ENCODE measurements at regions not wholly inside any gene's neighbourhood (a gene's known extent, or its start where the extent isn't known, plus 50 kb on each side); places are given as distances from the start of the nearest gene placed in this dataset.
"Not testable (repeated sequence)": the region's sequence is repeated elsewhere in the genome, so short reads cannot be mapped to it uniquely, and the experiment has no call there.

DNA sequence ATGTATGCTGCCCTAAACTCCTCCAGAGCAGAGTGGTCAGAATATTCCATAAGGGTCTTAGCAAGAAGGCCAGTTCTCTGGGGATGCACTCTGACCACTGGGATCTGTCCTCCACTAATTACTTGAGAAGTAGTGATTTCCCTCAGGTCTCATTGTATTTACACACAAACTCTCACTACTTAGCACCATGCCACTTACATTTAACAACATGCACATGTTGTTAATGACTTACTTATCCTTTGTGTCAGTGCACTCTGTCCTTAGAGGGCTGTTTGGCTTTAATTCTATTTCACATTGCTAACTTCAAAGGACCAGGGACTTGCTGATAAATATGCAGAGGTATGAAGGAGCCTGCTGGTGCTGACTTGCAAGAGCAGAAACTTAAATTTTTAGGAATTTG lies 1415.5 kb upstream of the ACVR2A start:
- DNase-seq: no peak

DNA sequence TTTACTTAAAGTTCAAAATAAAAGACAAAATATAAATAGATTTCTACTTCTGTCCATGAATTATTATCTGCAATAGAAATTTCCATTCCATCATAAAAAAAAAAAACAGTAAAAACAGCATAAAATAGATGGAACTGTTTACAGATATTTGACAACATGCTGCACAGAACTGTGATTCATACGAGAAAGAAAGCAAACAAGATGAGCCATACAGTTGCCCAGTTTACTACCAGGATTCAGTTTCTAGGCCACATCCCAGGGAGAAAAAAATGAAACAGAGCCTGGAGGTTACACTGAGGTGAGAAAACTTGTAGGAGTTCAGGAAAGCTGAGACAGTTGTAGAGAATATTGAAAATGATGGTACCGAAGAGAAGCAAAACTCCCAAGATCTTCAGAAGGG lies 1426.9 kb upstream of the ACVR2A start:
- no peak for DNase-seq

DNA sequence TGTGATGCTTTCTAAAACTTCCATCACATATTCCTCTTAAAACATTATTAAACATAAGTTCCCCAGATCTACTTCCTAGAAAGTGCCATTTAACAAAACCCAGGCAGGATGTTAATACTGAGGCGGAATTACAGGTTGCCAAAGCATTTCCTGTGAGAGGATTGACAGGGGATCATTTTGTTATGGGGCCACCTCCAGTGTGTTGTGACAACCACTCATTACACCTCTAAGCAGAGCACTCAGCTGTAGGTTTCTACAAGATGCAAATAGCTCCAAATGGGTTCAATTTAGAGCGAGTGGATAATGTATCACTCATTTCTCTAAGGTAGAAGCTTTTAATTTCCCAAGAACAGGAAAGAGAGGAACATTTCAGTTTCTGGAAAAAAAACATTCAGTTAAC lies 1429.5 kb upstream of the ACVR2A start:
- peak; percentile 93 for DNase-seq

DNA sequence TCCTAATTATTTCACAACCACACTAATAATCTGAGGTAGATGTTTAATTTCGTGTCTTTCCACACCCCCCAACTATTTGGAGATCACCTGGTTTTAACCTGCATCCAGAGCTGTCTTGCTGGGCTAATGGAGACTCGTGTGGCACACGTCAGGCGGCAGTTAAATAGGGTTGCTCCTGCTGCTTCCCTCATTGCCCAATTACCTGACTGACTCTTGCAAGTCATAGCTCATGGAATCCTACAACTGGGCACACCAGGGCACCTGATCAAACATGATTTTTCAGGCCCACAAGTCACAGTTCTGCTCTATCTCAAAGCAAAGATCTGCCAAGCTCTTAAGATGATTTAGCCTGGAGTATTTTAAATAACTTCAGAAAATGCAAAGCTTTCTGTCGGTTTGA lies 1430.4 kb upstream of the ACVR2A start:
- no peak for DNase-seq

DNA sequence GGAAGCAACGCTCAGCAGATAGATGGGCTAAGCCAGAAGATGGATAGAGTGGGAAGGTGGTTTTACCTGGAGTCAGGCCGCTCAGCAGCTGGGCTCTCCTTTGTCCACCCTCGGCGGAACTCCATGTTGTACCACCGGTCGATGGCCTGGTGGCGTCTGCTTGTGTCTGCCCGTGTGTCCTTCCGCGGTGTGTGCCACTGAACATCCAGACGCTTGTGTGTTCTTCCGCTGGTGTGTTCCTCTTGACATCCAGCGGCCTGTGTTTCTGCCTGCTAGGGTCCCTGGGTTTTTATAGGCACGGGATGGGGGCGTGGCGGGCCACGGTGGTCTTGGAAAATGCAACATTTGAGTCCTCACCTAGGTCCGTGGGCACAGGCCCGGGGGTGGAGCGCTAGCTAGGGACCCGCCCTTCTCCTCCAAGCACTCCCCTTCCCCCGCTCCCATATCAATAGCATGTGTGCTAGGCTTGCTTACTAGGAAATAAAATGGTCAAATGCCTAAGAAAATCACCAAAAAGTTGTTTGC lies 1431.7 kb upstream of the ACVR2A start:
- DNase-seq: no peak

DNA sequence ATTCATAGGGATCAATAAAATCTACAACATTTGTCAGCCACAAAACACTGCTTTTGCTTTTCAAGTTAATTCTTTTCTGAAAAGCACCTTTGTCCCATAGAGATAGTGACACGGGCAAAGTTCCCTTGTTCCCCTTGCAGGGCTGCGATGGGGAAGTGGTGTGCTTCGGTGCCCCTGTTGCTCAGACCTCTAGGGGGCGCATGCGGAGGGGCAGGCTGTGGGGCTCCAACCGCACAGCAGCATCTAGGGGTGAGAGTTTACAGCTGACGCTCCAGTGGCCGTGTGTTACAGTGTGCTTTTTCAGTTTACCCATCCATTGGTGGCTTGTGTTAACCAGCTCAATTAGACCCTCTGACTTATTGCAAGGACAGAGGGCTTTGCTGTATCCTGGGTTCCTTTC lies 1432.2 kb upstream of the ACVR2A start:
- DNase-seq: no peak

DNA sequence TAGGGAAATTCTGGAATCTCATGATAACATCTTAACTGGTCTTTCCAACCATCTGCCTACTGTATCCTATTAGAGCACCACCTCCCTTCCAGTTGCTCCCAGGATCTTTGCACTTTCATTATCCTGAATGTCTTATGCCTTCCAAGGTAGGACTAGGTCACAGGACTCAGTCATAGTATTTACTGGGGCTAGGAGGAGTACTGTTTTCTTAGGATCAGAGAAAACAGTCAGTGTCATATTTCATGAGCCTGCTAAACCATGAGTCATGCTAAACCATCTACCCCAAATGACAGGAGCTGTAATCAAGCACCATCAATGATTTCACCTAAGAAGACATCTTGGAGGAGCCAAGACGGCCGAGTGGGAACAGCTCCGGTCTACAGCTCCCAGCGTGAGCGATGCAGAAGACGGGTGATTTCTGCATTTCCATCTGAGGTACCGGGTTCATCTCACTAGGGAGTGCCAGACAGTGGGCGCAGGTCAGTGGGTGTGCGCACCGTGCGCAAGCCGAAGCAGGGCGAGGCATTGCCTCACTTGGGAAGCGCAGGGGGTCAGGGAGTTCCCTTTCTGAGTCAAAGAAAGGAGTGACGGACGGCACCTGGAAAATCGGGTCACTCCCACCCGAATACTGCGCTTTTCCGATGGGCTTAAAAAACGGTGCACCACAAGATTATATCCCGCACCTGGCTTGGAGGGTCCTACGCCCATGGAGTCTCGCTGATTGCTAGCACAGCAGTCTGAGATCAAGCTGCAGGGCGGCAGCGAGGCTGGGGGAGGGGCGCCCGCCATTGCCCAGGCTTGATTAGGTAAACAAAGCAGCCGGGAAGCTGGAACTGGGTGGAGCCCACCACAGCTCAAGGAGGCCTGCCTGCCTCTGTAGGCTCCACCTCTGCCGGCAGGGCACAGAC lies 1439.2 kb upstream of the ACVR2A start:
- not testable (repeated sequence) for DNase-seq

DNA sequence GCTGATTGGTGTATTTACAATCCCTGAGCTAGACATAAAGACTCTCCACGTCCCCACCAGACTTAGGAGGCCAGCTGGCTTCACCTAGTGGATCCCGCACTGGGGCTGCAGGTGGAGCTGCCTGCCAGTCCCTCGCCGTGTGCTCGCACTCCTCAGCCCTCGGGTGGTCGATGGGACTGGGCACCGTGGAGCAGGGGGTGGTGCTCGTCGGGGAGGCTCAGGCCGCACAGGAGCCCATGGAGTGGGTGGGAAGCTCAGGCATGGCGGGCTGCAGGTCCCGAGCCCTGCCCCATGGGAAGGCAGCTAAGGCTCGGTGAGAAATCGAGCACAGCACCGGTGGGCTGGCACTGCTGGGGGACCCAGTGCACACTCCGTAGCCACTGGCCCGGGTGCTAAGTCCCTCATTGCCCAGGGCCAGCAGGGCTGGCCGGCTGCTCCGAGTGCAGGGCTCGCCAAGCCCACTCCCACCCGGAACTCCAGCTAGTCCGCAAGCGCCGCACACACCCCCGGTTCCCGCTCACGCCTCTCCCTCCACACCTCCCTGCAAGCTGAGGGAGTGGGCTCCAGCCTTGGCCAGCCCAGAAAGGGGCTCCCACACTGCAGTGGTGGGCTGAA lies 1441.2 kb upstream of the ACVR2A start:
- not testable (repeated sequence) for DNase-seq

DNA sequence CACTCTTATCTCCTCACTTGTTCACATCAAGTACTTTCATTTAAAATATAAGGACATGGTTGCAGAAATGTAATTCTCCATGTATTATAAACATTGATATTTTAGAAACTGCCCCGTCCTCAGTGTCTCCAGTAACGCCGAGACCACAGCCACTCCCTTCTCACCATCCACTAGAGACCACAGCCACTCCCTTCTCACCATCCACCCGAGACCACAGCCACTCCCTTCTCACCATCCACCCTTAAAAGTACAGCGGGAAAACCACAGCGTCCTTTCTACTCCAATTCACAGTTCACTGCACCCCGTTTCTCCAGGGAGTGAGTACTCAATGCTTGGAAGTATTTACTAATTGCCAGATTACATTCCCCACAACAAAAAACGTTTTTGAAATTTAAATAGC lies 1452.2 kb upstream of the ACVR2A start:
- DNase-seq: no peak

DNA sequence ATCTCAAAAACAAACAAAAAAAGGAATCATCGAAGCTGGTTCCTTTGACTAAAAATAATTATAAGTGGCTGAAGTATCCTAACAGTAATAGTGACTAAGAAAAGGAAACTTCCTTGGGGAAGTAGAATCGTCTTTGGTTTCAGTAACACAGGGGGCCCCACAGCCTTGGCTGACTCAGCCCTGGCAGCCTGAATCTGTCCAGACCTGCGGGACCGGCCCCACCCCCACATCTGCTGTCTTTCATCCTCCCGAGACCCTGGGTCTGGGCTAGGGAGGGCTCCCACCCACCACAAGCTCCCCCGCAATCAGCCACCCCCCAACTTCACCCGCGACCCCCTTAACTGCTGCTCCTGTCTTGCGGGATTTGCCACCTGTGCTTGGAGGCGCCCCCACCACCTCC lies 1452.6 kb upstream of the ACVR2A start:
- no peak for DNase-seq

DNA sequence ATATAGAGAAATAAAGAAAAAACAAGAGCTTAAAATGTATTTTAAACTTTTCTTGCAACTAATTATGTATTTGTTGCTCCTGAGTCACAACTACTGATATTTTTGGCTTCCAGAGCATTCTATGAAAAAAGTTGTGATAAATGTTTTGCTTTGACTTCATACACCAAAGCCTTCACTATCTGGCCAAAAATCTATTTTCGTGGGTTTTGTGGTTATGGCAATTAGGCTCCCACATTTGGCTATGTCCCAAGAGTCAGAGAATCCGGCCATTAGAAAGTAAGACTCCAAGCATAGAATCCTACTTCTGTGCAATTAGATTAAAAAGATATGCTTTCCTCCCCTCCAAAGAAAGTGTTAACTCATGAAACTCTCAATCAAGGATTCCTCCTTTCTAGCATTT lies 1456.1 kb upstream of the ACVR2A start:
- DNase-seq: no peak

DNA sequence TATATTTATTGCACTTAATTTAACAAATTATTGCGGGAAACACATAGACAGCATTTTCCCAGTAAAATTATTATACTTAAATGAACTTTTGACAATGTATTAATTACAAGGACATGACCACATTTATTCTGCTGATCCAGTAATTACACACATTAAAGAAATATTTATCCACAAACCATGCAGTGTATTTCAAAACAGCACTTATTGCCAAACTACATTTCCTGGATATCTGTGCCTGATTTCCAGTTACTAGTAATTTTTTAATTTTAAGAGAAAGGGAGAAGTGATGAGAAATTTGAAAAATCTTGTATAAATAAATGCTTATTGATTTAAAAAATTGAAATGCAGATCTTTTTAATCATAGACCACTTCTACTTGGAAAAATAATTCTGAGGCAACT lies 1458.7 kb upstream of the ACVR2A start:
- DNase-seq: no peak

DNA sequence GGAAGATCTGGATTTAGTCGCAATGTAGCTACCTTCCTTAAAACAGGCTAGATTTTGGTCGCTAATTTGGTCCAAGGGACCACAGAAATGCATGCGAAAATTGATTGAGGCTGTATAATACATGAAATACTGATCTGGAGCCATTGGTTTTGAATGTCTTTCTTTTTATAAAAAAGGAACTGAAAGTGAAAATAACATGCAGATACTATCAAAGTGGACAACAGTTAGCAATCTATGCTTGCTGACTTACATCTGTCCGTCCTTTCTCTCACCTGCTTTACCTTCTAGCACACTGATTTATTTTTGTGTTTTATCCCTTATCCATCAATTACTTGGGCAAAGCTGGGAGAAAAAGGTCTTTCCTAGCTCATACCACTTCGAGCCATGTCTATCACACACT lies 1459.8 kb upstream of the ACVR2A start:
- DNase-seq: no peak

DNA sequence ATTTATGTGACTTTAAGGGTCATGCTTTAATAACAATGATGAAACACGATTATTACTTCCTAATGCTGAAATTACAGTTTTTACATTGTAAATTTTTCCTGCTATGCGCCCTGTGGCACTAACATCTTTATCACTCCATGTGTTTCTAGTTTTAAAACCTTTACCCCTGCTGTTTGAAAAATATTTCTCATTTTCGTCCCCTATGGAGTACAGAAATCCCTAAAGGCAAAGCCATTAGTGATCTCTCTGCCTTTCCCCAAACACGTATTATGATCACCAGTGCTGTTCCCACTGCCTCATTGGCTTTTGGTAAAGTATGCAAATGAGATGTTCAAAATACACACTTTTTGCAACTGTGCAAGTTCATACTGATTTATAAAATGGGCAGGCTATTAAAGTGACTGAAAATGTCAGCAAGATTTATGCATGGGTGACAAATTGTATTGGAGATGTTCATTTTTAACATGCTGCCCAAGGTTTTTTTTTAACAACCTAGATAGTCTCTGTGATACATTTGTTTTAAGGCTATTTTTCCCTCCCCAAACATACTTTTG lies 1468.2 kb upstream of the ACVR2A start:
- DNase-seq: no peak

DNA sequence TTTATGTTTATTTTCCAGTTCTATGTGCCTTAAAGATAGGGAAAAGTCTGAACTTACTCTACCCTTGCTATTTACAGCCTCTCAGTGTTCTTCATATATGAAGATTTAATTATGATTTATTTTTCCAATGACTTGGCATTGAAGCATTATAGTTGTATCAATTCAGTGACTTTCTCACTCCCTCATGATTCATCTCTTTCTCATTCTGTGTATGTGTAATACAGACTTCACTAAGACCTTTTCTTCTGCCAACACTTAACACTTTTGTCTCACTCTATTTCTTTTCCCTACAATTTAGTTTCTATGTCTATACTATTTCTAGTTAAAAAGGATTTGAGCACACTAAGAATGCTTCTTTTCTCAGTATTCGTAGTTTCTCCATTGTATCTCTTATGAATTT lies 1470.3 kb upstream of the ACVR2A start:
- DNase-seq: no peak

DNA sequence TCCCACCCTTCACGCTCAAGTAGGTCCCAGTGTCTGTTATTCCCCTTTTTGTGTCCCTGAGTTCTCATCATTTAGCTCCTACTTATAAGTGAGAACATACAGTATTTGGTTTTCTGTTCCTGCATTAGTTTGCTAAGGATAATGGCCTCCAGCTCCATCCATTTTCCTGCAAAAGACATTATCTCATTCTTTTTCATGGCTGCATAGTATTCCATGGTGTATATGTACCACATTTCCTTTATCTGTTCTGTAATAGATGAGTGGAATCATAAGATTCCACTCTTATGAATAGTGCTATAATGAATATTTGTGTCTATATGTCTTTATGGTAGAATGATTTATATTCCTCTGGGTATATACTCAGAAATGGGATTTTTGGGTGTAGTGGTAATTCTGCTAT lies 1473.5 kb upstream of the ACVR2A start:
- not testable (repeated sequence) for DNase-seq

DNA sequence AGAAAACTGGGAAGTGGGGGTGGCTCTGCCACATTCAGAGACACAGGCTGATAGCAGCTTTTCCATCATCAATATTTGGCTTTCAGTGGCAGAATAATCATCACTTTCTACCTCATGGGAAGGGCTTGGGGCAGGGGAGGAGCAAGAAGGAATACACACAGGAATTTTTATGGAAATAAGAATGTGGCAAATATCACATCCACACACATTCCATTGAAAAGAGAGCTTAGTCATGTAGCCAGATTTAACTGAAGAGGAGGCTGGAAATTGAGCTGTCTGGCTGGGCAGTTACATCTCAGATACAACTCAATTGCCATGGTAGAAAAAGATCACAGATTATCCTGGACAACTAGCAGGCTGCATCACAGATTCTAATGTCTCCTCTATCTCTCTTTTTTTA lies 1474.0 kb upstream of the ACVR2A start:
- no peak for DNase-seq

DNA sequence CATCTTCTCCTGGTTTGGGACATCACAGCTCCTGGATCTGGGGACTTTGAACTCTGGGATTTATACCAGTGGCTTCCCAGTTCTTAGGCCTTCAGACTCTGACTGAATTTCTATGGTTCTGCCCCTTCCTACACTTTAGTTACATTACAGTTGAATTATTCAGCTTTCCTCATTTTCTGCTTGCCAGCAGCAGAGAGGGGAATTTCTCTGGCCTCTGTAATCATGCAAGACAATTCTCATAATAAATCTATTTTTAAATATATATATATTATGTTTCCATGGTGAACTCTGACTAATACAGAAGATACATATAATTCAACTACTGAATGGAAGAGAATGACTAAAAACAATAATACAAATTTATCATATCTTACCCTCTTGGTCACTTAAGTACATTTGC lies 1478.6 kb upstream of the ACVR2A start:
- no peak for DNase-seq

DNA sequence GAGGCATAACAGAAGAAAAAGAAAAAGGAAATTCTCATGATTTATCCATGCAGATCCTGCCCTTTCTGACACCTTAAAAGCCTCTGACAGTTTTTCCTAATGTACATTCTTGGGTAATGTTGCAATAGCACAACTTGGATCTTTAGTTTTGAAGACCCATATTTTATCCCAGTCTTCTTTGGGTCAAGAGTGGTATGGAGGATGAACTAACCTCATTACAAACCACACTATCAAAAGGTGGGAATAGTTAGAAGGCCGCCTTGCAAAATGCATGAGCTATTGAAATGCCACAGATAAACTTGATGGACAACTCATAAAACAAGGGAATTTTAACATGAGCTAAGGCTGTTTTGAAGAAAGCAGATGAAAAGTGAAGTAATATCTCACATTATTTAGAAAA lies 1479.8 kb upstream of the ACVR2A start:
- no peak for DNase-seq

DNA sequence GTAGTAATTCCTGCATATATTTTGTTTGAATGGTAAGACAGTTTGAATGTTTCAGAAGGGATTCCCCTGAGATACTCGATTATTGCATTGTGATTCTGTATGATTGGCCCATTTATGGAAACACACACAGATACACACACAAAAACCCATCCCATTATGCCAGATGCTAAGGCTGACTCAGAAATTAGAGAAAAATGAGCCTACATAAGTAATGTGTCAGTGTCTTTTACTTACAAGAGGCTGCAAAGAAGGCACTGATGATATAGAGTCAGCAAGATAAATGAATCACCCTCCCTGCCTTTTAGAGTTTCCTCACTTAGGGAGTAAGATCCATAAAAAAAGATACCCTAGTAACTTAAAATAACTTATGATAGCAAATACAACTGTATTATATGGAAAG lies 1481.1 kb upstream of the ACVR2A start:
- no peak for DNase-seq

DNA sequence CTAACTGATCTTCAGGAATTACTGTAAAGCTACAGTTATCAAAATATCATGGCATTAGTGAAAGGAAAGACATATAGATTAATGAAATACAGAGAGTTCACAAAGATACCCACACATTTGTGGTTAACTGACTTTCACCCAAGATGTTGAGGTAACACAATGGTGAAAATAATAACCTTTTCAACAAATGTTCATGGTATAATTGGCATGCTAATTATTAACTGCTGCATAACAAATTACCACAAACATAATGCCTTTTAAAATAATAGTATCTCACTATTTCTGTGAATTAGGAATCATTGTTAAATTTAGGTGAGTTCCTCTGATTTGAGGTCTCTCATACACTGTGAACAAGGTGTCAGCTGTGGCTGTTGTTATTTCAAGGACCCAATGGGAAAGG lies 1493.1 kb upstream of the ACVR2A start:
- DNase-seq: no peak

DNA sequence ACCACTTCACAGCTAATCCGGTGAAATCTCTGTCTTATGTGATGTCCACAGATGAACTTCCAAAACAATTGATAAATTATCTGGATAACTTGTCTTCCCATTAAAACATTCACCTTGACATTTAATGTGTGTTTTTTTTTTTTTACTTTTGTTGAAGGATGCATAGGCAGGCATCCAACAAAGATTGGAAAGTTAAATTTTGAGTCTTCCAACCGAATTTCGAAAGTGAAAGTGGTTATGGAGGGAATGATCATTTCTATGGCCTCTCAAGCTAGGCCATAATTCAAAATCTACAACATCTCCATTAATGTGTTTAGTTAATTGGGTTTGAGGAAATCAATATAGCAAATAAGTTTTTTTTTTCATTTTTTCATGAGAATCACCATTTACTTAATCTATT lies 1495.5 kb upstream of the ACVR2A start:
- DNase-seq: no peak

DNA sequence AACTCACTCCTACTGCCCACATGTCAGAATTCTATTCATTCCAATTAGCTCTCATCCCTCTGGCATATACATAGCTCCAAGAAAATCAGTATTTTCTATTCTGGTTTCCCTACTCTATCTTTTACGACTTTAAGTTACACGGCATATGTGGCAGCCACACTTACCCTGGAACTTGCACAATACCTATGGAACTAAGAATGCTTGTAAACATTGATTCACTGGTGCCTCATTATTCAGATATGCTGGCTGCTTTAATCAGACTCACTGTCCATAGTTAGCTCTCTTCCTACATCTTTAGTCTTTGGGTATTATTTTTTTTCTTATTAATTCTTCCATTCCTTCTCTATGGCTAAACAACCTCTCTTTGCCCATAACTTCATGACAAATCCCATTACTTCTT lies 1519.9 kb upstream of the ACVR2A start:
- DNase-seq: no peak

DNA sequence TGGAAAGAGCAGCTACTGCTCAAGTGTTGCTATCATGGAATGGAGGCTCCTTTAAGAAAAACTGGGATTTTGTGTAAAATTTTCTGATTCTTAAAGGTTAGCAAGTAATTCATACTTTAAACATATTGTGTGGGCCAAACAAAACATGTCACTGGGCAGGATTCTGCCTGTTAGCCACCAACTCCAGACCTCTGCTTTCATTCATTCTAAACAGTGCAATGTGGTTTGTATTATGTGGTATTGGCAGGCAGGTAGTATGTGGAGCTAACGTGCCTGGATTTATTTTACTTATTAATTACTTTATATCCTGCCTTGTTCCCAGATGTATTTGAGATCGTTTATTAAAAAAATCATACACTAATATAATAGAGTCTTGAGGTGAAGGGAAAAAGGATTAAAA lies 1521.3 kb upstream of the ACVR2A start:
- no peak for DNase-seq
